Vagina (tissue), 2 donors: ENCODE measurements at regions not wholly inside any gene's neighbourhood (a gene's known extent, or its start where the extent isn't known, plus 50 kb on each side); places are given as distances from the start of the nearest gene placed in this dataset.

Experiments used
- DNase-seq, 2 donors: peaks; one replicate each; pipeline ENCODE4 v3.0.0-alpha.2; 2017; ENCODE audit errors: extremely low spot score in 2 of 2
- H3K27ac ChIP-seq: fragments of 200-600 bp; sonication (generic); one replicate; pipeline ENCODE4 v1.5.1; 2019
- H3K27me3 ChIP-seq: fragments of 200-600 bp; sonication (generic); one replicate; pipeline ENCODE4 v1.5.1; 2019
- H3K36me3 ChIP-seq, 2 donors: fragments of 200-600 bp; sonication (generic); one replicate each; pipeline ENCODE4 v1.5.1; 2017 to 2019
- H3K4me1 ChIP-seq: fragments of 200-600 bp; sonication (generic); one replicate; pipeline ENCODE4 v1.5.1; 2019
- H3K4me3 ChIP-seq, 2 donors: fragments of 200-600 bp; sonication (generic); 1 replicate in 1 of 2; 2 replicates in 1 of 2; pipeline ENCODE4 v1.5.1; 2016 to 2019
- H3K9me3 ChIP-seq: fragments of 200-600 bp; sonication (generic); one replicate; pipeline ENCODE4 v1.5.1; 2019
- POLR2A ChIP-seq, 2 donors: fragments of 450-650 bp; IDR thresholded peaks; one replicate each; pipeline ENCODE4 v1.6.1; 2017; ENCODE audit warnings: antibody characterized with exemption in 2 of 2, mild to moderate bottlenecking in 2 of 2, moderate library complexity in 2 of 2
- POLR2AphosphoS5 ChIP-seq, 2 donors: sonication (generic); formaldehyde crosslinking; IDR thresholded peaks; one replicate each; pipeline ENCODE4 v1.9.0; 2017; ENCODE audit warnings: antibody characterized with exemption in 2 of 2, mild to moderate bottlenecking in 2 of 2, low read depth in 1 of 2; ENCODE audit not compliant: insufficient read depth in 1 of 2
- intact Hi-C: fragments of 100-400 bp; cut with DNase I; formaldehyde crosslinking; loops from one replicate; pipeline ENCODE4 v1.15.1; 2023
- TF ChIP-seq, protein P1 (sequence below), 3 experiments: fragments of 450-650 bp in 2 of 3; fragments of 200-600 bp in 1 of 3; sonication (generic) in 1 of 3; IDR thresholded peaks; one replicate each; pipeline ENCODE4 v1.5.1; 2017 to 2019; ENCODE audit warnings: antibody characterized with exemption in 3 of 3, mild to moderate bottlenecking in 2 of 3, moderate library complexity in 2 of 3

DNA sequence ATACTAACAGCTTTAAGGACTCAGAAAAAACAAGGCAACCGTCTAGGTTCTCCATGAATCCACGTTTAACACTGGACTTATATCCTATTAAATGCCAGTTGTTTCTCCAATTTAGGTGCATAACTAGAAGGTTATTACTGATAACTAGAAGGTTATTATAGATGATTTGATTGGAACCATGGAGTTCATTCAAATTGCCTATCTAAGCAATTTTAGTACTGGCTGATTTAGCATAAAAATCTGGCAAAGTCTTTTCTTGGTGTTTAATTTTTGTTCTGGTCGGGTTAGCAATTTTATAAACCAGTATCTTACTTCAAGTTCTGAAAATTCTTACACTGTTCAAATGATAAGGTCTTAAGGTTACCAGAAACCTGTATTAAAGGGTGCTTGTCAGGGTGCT, 672.8 kb upstream of the GNPDA2 start:
- TF ChIP-seq POLR2A (IDR thresholded peaks at IDR 0.05) (no peak), POLR2AphosphoS5 (IDR thresholded peaks at IDR 0.05; ENCODE audit: insufficient read depth in 1 of 2, low read depth in 1 of 2) (no peak)
- TF ChIP-seq, protein P1, sequence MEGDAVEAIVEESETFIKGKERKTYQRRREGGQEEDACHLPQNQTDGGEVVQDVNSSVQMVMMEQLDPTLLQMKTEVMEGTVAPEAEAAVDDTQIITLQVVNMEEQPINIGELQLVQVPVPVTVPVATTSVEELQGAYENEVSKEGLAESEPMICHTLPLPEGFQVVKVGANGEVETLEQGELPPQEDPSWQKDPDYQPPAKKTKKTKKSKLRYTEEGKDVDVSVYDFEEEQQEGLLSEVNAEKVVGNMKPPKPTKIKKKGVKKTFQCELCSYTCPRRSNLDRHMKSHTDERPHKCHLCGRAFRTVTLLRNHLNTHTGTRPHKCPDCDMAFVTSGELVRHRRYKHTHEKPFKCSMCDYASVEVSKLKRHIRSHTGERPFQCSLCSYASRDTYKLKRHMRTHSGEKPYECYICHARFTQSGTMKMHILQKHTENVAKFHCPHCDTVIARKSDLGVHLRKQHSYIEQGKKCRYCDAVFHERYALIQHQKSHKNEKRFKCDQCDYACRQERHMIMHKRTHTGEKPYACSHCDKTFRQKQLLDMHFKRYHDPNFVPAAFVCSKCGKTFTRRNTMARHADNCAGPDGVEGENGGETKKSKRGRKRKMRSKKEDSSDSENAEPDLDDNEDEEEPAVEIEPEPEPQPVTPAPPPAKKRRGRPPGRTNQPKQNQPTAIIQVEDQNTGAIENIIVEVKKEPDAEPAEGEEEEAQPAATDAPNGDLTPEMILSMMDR (IDR thresholded peaks at IDR 0.05): no peak
- Histone ChIP-seq H3K36me3 (no peaks in the 10 kb centered on the region), H3K27ac (no peak overlapping the region), H3K9me3 (no peaks in the 10 kb centered on the region), H3K4me1 (no peaks in the 10 kb centered on the region), H3K27me3 (no peaks in the 10 kb centered on the region), H3K4me3 (no peak overlapping the region)
- intact Hi-C loops: no loop called here
- no peak for DNase-seq

DNA sequence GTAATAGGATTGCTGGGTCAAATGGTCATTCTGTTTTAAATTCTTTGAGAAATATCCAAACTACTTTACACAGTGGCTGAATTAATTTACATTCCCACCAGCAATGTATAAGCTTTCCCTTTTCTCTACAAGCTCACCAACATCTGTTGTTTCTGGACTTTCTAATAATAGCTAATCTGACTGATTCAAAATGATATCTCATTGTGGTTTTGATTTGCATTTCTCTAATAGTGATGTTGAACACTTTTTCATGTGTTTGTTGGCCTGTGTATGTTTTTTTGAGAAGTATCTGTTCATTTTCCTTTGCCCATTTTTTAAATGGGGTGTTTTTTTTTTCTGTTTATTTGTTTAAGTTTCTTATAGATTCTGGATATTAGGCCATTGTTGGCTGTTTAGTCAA, 659.0 kb upstream of the GNPDA2 start:
- Histone ChIP-seq H3K4me1 (no peaks in the 10 kb centered on the region), H3K36me3 (no peaks in the 10 kb centered on the region), H3K27me3 (no peaks in the 10 kb centered on the region), H3K27ac (no peak overlapping the region), H3K4me3 (no peak overlapping the region), H3K9me3 (no peaks in the 10 kb centered on the region)
- intact Hi-C loops: no loop called here
- TF ChIP-seq POLR2A (IDR thresholded peaks at IDR 0.05): no peak
- TF ChIP-seq POLR2AphosphoS5 (IDR thresholded peaks at IDR 0.05; ENCODE audit: insufficient read depth in 1 of 2, low read depth in 1 of 2): no peak
- TF ChIP-seq, protein P1 (IDR thresholded peaks at IDR 0.05): no peak
- DNase-seq: no peak

GRCh38 chr4:45370408-45370807, 644.1 kb upstream of the GNPDA2 start:
- no peak for DNase-seq
- Histone ChIP-seq H3K36me3 (no peaks in the 10 kb centered on the region), H3K4me1 (no peaks in the 10 kb centered on the region), H3K27ac (no peak overlapping the region), H3K27me3 (no peaks in the 10 kb centered on the region), H3K9me3 (no peaks in the 10 kb centered on the region), H3K4me3 (no peak overlapping the region)
- TF ChIP-seq POLR2AphosphoS5 (IDR thresholded peaks at IDR 0.05; ENCODE audit: insufficient read depth in 1 of 2, low read depth in 1 of 2) (no peak), POLR2A (IDR thresholded peaks at IDR 0.05) (no peak)
- TF ChIP-seq, protein P1 (IDR thresholded peaks at IDR 0.05): no peak
- intact Hi-C loops: no loop called here

- no peaks in the 10 kb centered on the region for H3K36me3 ChIP-seq
- no peak for TF ChIP-seq POLR2A (IDR thresholded peaks at IDR 0.05)
- TF ChIP-seq, protein P1 (IDR thresholded peaks at IDR 0.05): no peak
- no peak for TF ChIP-seq POLR2AphosphoS5 (IDR thresholded peaks at IDR 0.05; ENCODE audit: insufficient read depth in 1 of 2, low read depth in 1 of 2)
- H3K27me3 ChIP-seq: no peaks in the 10 kb centered on the region
- intact Hi-C loops: no loop called here
- H3K4me3 ChIP-seq: no peak overlapping the region
- DNase-seq: no peak
- no peaks in the 10 kb centered on the region for H3K4me1 ChIP-seq
- H3K9me3 ChIP-seq: no peaks in the 10 kb centered on the region
- H3K27ac ChIP-seq: no peak overlapping the region
Measured at GRCh38 chr4:45368832-45369231, 642.5 kb upstream of the GNPDA2 start.

DNA sequence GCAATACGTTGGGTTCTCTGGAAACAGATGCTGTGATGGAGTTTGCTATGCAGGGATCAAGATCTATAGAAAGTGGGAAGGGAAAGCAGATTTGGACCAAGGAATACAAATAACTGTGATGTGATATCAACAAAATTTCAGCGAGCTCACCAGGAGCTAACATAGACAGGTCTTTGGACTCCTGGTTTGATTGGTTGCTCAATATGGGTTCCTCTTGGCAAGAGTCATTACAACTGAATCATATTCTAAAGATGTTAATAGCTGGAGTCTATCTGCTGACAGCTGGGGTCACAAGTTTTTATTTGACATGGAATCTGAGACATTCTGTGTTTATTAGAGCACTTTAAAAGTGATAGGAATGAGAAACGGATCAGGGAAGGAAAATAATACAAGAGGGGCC, 637.6 kb upstream of the GNPDA2 start:
- Histone ChIP-seq H3K27me3 (no peaks in the 10 kb centered on the region), H3K4me3 (no peak overlapping the region), H3K9me3 (no peaks in the 10 kb centered on the region), H3K36me3 (no peaks in the 10 kb centered on the region), H3K27ac (no peak overlapping the region), H3K4me1 (no peaks in the 10 kb centered on the region)
- intact Hi-C loops: no loop called here
- no peak for DNase-seq
- TF ChIP-seq POLR2AphosphoS5 (IDR thresholded peaks at IDR 0.05; ENCODE audit: insufficient read depth in 1 of 2, low read depth in 1 of 2): no peak
- TF ChIP-seq, protein P1 (IDR thresholded peaks at IDR 0.05): no peak
- TF ChIP-seq POLR2A (IDR thresholded peaks at IDR 0.05): no peak
